Stomach (tissue), 8 donors: ENCODE measurements at regions not wholly inside any gene's neighbourhood (a gene's known extent, or its start where the extent isn't known, plus 50 kb on each side); places are given as distances from the start of the nearest gene placed in this dataset.

ENCODE experiments used
- DNase-seq, 2 donors: peaks; one replicate each; pipeline versions ENCODE4 v3.0.0 to v3.0.0-alpha.2; 2013 to 2019
- H3K27ac ChIP-seq, 5 donors: fragments of 200-600 bp in 4 of 5; sonication (generic) in 4 of 5; one replicate each; pipeline ENCODE4 v1.5.1; 2013 to 2019; ENCODE audit warnings: mild to moderate bottlenecking in 1 of 5, moderate library complexity in 1 of 5
- H3K27me3 ChIP-seq, 3 donors: fragments of 200-600 bp; sonication (generic); one replicate each; pipeline ENCODE4 v1.5.1; 2017 to 2019; ENCODE audit warnings: mixed run types in 1 of 3
- H3K36me3 ChIP-seq, 4 donors: fragments of 200-600 bp; sonication (generic); 1 replicate in 3 of 4; 2 replicates in 1 of 4; pipeline ENCODE4 v1.5.1; 2016 to 2019
- H3K4me1 ChIP-seq, 4 donors: fragments of 200-600 bp; sonication (generic); one replicate each; pipeline ENCODE4 v1.5.1; 2016 to 2019
- H3K4me3 ChIP-seq, 4 donors: fragments of 200-600 bp; sonication (generic) in 3 of 4; one replicate each; pipeline ENCODE4 v1.5.1; 2016 to 2019; ENCODE audit warnings: mild to moderate bottlenecking in 1 of 4
- H3K9me3 ChIP-seq, 4 donors: fragments of 200-600 bp; sonication (generic); one replicate each; pipeline ENCODE4 v1.5.1; 2016 to 2019
- CTCF ChIP-seq, 7 experiments: fragments of 450-650 bp in 4 of 7; fragments of 200-600 bp in 3 of 7; sonication (generic) in 3 of 7; IDR thresholded peaks; one replicate each; pipeline ENCODE4 v1.5.1; 2016 to 2019; ENCODE audit warnings: antibody characterized with exemption in 7 of 7, control low read depth in 2 of 7, mild to moderate bottlenecking in 1 of 7
- EP300 ChIP-seq: sonication (generic); formaldehyde crosslinking; IDR thresholded peaks from one replicate; pipeline ENCODE4 v1.6.1; 2017; ENCODE audit warnings: antibody characterized with exemption
- POLR2A ChIP-seq, 4 donors: fragments of 450-650 bp; IDR thresholded peaks; one replicate each; pipeline ENCODE4 v1.6.1; 2016; ENCODE audit warnings: antibody characterized with exemption in 4 of 4, control low read depth in 2 of 4, mild to moderate bottlenecking in 1 of 4, moderate library complexity in 1 of 4
- POLR2AphosphoS5 ChIP-seq, 3 donors: sonication (generic); formaldehyde crosslinking; IDR thresholded peaks; one replicate each; pipeline ENCODE4 v1.6.1; 2016; ENCODE audit warnings: antibody characterized with exemption in 3 of 3
- WGBS, 5 donors: extraction: QIAGEN DNeasy Blood & Tissue Kit in 3 of 5; methylation state at CpG; one replicate each; pipeline versions ENCODE4 v1.1.5 to v1.1.7; 2013 to 2018; 5-methylcytosine and 5-hydroxymethylcytosine counted together
- intact Hi-C: fragments of 100-400 bp; cut with DNase I; formaldehyde crosslinking; loops from one replicate; pipeline ENCODE4 v1.15.1; 2023; ENCODE audit warnings: low total_unique reads
- donor health status: healthy with polysubstance abuse.
- donor health status: Bipolar disorder and iron deficiency.
- donor health status: healthy.

GRCh38 chr5:2391566-2391965 is 359.9 kb downstream of the IRX2 start:
- 74 to 88% (median 78%) methylated on average over 10 of the region's 10 CpGs for WGBS, 5 donors
- no peak overlapping the region for H3K4me3 ChIP-seq
- H3K27me3 ChIP-seq, result peaks cover 0 to 7% (median 4%) of the 10 kb centered on the region in 3 donors
- TF ChIP-seq CTCF (IDR thresholded peaks at IDR 0.05) (no peak), POLR2AphosphoS5 (IDR thresholded peaks at IDR 0.05) (no peak), EP300 (no peak), POLR2A (IDR thresholded peaks at IDR 0.05) (no peak)
- intact Hi-C loops, result no loop called here
- no peak overlapping the region for H3K27ac ChIP-seq
- peaks cover 0 to 8% (median 0%) of the 10 kb centered on the region in 4 donors for H3K4me1 ChIP-seq
- no peaks in the 10 kb centered on the region for H3K9me3 ChIP-seq
- no peaks in the 10 kb centered on the region for H3K36me3 ChIP-seq
- DNase-seq, result no peak

DNA sequence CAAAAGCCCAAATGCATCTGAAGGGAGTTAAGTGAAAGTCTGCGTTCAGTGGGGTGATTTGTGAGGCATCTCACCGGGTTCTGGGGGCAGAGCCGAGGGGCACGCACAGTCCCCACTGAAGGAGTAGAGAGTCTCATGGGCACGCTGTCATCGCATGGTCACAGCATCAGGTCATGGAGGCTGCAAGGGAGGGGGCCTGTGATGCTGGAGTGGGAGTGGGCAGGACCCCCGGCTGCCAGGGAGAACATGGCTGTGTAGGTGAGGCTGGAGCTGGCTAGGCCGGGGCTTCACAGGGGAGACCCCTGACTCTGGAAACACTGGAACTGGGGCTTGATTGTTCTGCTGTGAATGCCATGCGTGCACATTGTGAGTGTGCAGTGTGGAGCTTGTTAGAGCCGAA is 360.5 kb downstream of the IRX2 start:
- WGBS, 5 donors, result 88 to 95% (median 94%) methylated on average over 9 to 10 of the region's 10 CpGs
- no peaks in the 10 kb centered on the region for H3K36me3 ChIP-seq
- no peaks in the 10 kb centered on the region for H3K9me3 ChIP-seq
- no peak overlapping the region for H3K4me3 ChIP-seq
- peaks cover 0 to 7% (median 4%) of the 10 kb centered on the region in 3 donors for H3K27me3 ChIP-seq
- DNase-seq, result no peak
- H3K27ac ChIP-seq, result no peak overlapping the region
- TF ChIP-seq EP300 (no peak), POLR2AphosphoS5 (IDR thresholded peaks at IDR 0.05) (no peak), CTCF (IDR thresholded peaks at IDR 0.05) (no peak), POLR2A (IDR thresholded peaks at IDR 0.05) (no peak)
- intact Hi-C loops, result no loop called here
- peaks cover 0 to 8% (median 0%) of the 10 kb centered on the region in 4 donors for H3K4me1 ChIP-seq

GRCh38 chr5:2388571-2388970 is 362.9 kb downstream of the IRX2 start:
- no peak for DNase-seq
- TF ChIP-seq POLR2AphosphoS5 (IDR thresholded peaks at IDR 0.05), result no peak
- no peak for TF ChIP-seq POLR2A (IDR thresholded peaks at IDR 0.05)
- TF ChIP-seq CTCF (IDR thresholded peaks at IDR 0.05), result no peak
- no peak for TF ChIP-seq EP300
- H3K4me3 ChIP-seq, result no peak overlapping the region
- H3K9me3 ChIP-seq, result no peaks in the 10 kb centered on the region
- H3K36me3 ChIP-seq, result no peaks in the 10 kb centered on the region
- WGBS, 5 donors, result 75 to 87% (median 81%) methylated on average over 2 of the region's 2 CpGs
- peaks cover 0 to 7% (median 7%) of the 10 kb centered on the region in 3 donors for H3K27me3 ChIP-seq
- H3K4me1 ChIP-seq, result peaks cover 0 to 8% (median 0%) of the 10 kb centered on the region in 4 donors
- intact Hi-C loops, result no loop called here
- no peak overlapping the region for H3K27ac ChIP-seq

GRCh38 chr5:2387634-2388325 is 363.7 kb downstream of the IRX2 start:
- H3K27ac ChIP-seq, result no peak overlapping the region
- TF ChIP-seq CTCF (IDR thresholded peaks at IDR 0.05), result no peak
- no peak for TF ChIP-seq EP300
- no peak for TF ChIP-seq POLR2AphosphoS5 (IDR thresholded peaks at IDR 0.05)
- no peak for TF ChIP-seq POLR2A (IDR thresholded peaks at IDR 0.05)
- 57 to 76% (median 67%) methylated on average over 26 to 29 of the region's 29 CpGs for whole genome bisulfite sequencing, 5 donors
- peak overlapping the region in 1 of 4 donors; percentile 18 for H3K4me3 ChIP-seq
- H3K27me3 ChIP-seq, result peaks cover 0 to 7% (median 4%) of the 10 kb centered on the region in 3 donors
- no peaks in the 10 kb centered on the region for H3K36me3 ChIP-seq
- no peaks in the 10 kb centered on the region for H3K9me3 ChIP-seq
- peaks cover 0 to 8% (median 0%) of the 10 kb centered on the region in 4 donors for H3K4me1 ChIP-seq
- intact Hi-C loops, result no loop called here
- DNase-seq, result peak in 1 of 2 donors; percentile 29
